Prostate gland (tissue), 2 donors: ENCODE measurements at regions not wholly inside any gene's neighbourhood (a gene's known extent, or its start where the extent isn't known, plus 50 kb on each side); places are given as distances from the start of the nearest gene placed in this dataset.
A peak's percentile ranks its signal among the peaks of the same experiment; 100 is the strongest.

ENCODE experiments used
- CTCF ChIP-seq, 4 experiments: fragments of 200-600 bp in 2 of 4; fragments of 450-650 bp in 2 of 4; sonication (generic) in 2 of 4; IDR thresholded peaks; 1 replicate in 3 of 4; 2 replicates in 1 of 4; pipeline ENCODE4 v1.5.1; 2016 to 2019; ENCODE audit warnings: antibody characterized with exemption in 4 of 4, mild to moderate bottlenecking in 2 of 4, moderate library complexity in 2 of 4
- POLR2A ChIP-seq: fragments of 450-650 bp; IDR thresholded peaks from one replicate; pipeline ENCODE4 v1.6.1; 2016; ENCODE audit warnings: antibody characterized with exemption, mild to moderate bottlenecking

- TF ChIP-seq POLR2A: no peak
- TF ChIP-seq CTCF (IDR thresholded peaks at IDR 0.05): peak; percentile 52 to 84 (median 71)
Measured at GRCh38 chr1:30379684-30380624, 343.4 kb downstream of the MATN1 start.
